GM18502 (cell line): ENCODE measurements at regions not wholly inside any gene's neighbourhood (a gene's known extent, or its start where the extent isn't known, plus 50 kb on each side); places are given as distances from the start of the nearest gene placed in this dataset.

Source experiments
- ATAC-seq: cut with Tn5 transposase; IDR thresholded peaks from one replicate; pipeline ENCODE4 v1.9.1; 2021; ENCODE audit warnings: mild to moderate bottlenecking; ENCODE audit not compliant: unreplicated experiment, poor library complexity

DNA sequence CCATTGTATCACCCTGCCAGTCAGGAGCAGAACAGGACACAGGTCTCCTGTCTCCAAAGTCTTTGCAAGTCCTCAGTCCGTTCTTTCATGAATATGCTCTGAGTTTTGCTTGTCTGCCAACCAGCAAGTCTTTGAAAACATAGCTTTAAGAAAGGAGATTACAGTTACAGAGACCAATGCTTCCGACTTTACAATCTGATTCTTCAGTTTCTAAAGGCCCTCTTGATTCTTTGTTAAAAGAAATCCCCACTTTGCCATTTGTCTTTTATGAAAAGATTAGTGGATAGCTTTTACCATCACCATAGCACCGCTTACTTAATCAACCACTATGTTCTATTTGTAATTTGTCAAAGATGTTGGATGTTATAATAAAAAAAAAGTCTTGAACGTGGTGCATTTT, 562.8 kb upstream of the BTBD3 start:
- no peak for ATAC-seq

DNA sequence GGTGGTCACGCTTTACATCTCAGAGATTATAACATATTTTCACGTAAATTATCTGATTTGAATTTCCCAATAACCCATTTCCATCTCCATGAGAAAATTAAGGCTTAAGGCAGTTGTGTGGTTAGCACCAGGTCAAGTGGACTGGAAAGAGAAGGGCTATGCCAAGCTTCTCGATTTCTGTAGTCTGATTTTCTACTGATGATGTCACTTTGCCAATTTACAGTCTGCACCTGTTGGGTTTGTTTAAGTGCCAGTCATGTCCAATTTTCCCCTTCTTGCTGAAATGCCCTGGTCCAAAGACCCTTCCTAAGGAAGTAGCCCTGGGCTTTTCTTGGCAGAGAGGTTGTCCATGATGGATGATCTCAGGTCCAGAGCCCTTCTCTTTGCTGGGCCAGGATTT, 562.3 kb upstream of the BTBD3 start:
- no peak for ATAC-seq

DNA sequence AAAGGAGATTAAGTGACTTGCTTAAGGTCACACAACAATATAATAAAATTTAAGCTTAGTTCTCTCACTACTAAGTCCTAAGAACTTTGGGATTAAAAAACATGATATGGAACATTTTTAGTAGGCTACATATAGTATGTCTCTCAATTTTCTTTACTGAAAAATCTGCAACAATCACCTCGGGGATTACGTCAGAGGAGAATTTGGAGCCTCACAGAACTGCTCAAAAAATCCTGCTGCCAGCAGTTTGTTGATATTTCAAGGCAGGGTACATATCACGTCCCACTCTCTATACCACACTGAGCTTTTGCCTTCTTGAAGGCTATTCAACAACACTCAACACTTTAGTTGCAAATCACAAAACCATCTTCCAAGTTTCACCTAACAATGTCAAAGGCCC, 561.6 kb upstream of the BTBD3 start:
- ATAC-seq, result no peak

DNA sequence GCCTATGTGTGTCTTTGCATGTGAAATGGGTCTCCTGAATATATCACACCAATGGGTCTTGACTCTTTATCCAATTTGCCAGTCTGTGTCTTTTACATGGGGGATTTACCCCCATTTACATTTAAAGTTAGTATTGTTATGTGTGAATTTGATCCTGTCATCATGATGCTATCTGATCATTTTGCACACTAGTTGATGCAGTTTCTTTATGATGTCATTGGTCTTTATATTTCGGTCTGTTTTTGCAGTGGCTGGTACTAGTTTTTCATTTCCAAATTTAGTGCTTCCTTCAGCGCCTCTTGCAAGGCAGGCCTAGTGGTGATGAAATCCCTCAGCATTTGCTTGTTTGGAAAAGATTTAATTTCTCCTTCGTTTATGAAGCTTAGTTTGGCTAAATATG, 555.2 kb upstream of the BTBD3 start:
- no peak for ATAC-seq

DNA sequence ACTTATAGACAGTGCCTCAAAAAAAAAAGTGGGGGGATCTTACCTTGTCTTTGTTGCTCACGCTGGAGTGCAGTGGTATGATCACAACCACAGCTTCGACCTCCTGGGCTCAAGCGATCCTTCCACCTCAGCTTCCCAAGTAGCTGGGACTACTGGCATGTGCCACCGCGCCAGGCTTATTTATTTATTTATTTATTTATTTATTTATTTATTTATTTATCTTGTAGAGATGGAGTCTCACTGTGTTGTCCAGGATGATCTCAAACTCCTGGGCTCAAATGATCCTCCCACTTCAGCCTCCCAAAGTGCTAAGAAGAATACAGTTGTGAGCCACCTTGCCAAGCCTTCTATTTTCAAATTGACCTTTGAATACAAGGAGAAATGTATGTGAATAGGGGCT, 553.0 kb upstream of the BTBD3 start:
- no peak for ATAC-seq

DNA sequence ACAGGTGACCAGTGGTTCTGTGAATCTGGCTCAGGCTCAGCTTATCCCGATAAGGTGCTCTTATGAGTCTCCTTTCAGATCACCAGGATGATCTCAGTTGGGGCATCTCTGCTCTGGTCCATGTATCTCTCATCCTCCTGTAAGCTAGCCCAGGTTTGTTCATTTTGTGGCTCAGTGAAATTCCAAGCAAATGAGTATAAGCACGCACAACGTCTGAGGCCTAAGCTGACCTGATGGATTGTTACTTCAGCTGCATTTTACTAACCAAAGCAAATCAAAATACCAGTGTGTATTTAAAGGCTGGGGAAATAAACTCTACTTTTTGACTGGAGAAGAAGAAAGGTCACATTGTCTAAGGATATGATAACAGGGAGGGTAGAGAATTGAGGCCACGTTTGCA, 551.0 kb upstream of the BTBD3 start:
- ATAC-seq, result no peak

DNA sequence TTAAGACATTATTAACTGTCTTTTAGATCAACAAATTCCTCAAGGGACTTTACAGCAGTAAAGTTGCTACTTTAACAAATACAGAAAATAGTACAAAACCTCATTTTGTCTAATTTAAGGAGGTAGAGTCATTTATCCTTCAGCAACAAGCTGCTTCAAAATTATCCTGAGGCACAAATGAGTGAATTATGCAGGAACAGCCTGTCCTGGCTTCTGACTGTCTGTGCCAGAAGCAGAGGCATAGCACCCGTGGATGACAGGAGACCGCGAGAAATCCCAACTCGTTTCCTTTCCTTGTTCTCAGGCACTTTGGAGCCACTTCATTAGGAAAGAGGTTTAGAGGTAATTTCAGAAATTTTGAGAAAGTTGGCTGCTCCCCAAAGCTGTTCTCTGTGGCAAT, 549.2 kb upstream of the BTBD3 start:
- ATAC-seq, result no peak

DNA sequence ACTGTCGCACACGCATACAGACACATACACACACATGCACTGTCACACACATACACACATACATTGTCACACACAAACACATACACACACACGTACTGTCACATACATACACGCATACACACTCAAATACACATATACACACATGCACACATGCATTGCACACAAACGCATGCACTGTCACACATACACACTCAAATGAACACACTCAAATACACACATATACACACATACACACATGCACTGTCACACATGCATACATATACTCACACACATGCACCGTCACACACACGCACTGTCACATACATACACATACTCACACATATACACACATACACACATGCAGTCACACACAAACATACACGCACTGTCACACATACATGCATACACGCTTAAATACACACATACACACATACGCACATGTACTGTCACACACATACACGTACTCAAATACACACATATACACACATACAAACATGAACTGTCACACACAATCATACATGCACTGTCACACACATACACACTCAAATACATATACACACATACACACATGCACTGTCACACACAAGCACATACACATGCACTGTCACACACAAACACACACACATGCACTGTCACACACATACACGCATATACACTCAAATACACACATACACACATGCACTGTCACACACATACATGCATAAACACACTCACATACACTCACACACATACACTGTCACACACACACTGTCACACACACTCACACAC, 548.6 kb upstream of the BTBD3 start:
- no peak for ATAC-seq

DNA sequence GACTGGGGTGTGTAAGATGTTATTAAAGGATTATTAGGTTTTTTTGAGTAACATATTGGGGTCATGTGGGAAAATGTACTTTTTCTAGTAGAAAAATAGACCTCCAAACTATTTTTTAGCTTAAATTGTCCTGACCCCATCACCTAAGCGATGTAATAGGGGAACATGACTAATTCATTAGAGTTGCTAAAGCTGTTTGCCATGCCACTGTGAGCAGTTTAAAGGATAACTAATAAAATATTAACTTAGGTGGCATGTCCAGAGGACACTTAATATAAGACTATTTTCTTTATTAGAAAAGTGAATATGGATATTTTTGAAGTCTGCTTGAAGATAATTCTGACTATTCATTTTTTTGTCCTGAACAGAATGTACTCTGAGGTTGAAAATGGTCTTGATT, 545.9 kb upstream of the BTBD3 start:
- no peak for ATAC-seq

DNA sequence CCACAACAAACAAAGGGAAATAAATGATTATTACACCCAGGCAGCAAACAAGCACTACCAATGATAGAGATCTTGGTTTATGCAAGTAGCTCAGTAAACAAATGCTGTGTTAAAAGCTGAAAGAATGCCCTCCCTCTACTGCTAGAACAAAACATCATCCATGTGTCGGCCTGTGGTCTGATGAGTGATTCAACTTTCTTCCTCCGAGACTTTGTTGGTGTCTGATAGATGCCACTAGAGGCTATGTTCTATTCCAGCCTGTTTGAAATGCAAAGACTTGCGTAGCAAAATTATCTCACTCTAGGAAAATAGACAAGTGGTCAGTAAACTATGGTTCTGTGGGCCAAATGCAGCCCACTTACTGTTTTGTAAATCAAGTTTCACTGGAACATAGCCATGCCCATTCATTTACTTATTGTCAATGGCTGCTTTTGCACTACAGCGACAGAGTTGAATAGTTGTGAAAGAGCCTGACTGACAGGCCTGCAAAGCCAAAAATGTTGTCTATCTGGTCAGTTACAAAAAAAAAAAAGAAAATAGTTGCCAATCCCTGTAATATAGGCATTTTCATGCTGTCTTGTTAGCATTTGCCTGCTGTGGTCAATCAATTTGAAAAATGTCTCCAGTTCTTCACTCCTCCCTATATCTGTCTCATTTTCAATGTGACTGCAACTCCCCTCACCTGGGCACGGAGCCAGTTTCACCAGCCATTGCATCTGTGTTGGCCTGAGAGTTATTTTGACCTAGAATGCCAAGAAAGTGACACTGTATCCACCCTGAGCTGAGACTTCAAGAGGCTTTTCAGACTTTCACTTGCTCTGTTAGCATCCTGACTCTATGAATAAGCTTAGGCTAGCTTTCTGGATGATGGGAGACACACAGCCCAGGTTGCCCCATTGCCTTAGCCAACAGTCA, 544.6 kb upstream of the BTBD3 start:
- no peak for ATAC-seq

DNA sequence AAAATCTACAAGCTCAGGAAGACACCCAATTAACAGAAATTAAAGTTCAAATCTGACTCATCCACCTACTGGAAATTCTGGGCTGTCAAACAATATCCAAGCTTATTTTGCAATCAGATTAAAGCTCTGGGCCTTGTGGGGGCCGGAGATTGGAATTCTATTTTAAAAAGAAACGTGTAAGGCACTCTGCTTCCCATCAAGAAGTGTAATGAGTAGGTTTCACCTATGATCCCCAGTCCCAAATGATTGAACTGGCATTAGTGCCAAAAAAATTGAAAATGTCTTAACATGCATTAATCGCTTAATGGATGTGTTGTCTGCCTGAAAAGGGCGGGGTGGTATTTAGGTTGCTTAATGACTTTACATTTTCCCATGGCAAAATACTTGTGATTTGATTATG, 542.4 kb upstream of the BTBD3 start:
- no peak for ATAC-seq

DNA sequence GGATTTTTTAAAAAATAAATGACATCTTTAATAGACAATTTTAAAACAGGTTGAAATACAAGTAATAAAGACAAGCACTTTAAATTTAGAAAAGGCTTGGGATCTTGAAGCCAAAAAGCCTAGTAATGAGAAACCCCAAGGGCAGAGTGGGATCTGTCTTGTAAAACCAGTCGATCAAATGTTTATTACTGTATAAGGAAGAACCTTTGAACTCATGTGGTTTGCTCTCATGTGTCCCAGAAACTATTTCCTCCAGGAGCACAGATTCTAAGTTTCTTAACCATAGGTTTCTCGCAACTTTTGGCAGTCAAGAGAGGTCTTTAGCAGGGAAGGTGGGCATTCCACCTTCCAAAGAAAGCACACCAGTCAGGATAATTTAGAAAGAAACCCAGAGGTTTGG, 541.7 kb upstream of the BTBD3 start:
- ATAC-seq, result no peak

DNA sequence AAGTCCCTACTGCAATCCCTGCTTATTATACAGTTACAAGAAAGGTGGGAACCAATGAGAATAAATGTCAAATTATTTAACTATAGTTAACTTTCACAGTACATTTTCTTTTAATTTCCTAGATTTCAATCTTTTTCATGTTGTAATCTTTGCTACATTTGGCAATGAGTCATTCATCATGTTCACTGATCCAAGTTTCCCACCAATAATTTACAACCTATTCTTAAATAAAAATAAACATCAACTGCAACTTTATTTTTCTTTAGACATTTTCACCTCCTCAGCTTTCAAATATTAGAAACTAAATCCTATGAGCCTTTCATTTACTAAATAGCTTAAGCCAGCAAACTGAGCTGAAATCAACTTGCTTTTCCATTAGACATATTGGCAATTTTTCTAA, 541.3 kb upstream of the BTBD3 start:
- no peak for ATAC-seq

DNA sequence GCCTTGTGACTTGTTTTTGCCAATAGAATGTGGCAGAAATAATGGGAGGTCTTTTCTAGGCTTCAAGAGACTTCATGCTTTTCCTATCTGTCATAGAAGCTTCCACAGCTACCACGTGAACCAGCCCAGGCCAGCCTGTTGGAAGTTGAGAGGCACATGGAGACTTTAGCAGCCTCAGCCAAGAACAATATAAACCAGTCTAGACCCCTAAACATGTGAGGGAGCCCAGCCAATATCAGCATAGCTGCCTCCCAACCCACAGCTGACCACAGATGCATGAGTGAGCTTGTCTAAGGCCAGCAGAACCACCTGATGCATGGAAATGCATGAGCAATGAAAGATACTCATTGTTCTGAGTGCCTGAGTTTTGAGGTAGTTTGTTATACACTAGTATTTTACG, 540.7 kb upstream of the BTBD3 start:
- ATAC-seq, result no peak

DNA sequence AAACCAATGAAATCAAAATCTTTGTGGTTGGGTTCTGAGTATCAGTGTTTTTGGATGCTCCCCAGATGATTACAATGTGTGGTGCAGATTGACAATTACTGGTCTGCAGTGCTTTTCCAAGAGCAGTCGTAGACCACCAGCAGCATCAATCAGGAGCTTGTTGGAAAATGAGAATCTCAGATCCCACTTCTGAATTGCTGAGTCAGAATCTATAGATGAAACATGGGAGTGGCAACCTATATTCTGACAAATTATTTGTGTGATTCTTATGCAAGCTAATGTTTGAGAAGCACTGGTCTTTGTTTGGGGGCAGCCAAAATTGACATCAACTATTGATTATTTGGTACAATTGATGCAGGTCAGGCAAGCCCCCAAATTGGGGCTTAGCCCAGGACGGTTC, 539.9 kb upstream of the BTBD3 start:
- no peak for ATAC-seq

DNA sequence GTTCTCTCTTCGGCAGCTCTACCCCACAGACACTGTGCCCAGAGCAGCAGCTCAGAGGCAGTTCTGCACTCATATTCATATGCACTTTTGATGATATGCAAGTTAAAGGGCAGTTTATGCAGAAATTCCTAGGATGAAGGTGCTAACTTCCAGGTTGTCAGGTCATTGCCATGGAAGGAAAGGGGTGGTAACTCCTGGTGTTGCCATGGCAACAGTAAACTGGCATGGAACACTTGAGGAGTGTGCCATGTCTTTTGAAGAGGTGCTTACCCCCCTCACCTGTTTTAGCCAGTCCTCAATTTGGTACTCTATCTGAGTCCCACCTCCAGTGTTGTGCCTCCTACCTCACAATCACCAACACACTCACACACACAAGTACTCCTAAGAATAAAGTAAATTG, 539.4 kb upstream of the BTBD3 start:
- ATAC-seq, result no peak

DNA sequence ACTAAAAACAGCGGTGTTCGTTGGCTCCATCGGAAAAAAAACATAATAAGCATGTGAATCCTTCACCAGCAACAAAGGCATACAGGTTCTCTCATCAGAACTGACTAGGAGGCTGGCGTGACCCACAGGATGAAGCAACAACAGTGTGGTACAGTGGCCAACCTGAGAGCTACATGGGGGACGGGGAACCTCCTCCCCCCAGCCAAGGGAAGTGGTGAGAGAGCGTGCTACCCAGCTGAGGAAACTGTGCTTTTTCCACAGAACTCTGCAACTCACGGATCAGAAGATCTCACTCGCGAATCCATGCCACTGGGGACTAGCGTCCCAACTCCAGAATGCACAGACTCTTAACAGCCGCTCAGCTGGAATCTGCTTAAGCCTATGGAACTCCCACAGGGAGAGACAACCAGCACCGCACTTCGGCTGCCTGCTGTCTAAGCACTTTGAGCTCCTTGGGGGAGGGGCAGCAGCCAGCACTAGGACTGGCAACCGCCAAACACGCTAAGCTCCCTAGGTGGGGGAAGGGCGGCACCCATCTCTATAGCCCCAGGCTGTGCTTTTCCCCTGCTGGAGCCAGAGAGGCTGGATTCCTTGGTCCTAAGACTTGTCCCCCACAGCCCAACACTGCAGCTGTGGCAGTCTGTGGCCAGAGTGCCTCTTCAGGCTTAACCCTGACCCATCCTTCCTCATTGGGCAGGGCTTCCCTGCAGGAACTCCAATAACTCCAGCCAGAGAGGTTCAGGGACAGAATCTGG, 538.3 kb upstream of the BTBD3 start:
- ATAC-seq, result no peak

DNA sequence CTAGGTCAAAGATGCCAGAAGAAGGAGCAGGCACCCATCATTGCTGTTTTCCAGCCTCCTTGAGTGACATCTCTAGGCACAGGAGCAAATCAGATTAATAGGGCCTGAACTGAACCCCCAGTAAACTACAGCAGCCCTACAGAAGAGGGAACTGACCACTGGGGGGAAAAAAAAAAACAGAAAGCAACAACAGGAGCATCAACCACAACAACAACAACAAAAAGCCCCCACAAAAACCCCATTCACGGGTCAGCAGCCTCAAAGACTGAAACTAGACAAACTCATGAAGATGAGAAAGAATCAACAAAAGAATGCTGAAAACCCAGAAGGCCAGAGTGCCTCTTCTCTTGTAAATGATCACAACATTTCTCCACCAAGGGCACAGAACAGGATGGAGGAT, 537.4 kb upstream of the BTBD3 start:
- no peak for ATAC-seq

DNA sequence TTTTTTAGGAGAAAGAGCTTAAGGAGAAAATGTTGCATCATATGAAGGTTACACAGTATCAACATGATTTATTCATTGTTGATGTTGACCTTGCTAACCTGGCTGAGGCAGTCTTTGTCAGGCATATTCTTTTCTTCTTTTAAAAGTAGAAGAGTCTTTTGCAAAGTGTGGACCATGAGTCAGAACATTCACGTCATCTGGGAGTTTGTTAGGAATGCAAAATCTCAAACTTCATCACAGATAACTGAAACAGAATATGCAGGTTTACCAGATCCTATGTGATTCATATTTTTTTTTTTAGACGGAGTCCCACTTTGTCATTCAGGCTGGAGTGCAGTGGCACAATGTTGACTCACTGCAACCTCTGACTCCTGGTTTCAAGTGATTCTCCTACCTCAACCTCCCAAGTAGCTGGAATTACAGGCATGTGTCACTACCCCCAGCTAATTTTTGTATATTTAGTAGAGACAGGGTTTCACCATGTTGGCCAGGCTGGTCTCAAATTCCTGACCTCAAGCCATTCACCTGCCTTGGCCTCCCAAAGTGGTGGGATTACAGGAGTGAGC, 530.4 kb upstream of the BTBD3 start:
- no peak for ATAC-seq

DNA sequence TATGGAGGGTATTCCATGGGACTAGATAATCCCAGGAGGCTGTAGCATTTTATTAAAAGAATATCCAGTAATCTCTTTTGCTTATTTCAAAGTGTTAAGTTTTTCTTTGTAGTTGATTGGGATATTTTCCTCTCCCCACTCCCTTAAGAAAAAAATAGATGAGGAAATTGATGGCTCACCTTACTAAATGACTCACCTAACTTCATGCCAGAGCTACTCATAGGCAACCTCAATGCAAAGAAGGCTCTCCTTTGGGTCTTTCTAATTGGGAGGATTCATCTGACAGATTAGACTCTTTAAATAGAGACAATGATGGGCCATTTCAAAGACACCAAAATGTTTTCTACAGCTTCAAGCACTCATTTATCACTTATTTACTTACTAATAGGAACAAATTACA, 528.5 kb upstream of the BTBD3 start:
- ATAC-seq, result no peak

DNA sequence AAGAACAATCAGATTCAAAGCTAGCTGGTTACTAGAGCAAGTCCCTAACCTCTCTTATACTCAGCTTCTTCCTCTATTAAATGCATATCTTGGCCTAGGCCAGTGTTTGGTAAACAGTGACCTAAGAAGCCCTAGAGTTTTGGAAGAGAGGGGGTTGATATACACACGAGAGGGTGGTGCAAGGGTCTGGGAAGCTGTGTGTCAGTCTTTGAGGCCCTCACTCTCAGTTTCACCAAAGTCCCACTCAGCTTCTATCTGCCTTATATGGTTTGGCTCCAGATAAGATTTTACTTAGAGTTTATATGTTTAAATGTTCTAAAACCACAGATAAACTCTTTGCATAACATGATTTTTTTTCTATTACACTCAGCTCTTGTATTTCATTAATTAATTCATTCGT, 526.1 kb upstream of the BTBD3 start:
- ATAC-seq, result no peak
